GM18861 (cell line): ENCODE measurements at regions not wholly inside any gene's neighbourhood (a gene's known extent, or its start where the extent isn't known, plus 50 kb on each side); places are given as distances from the start of the nearest gene placed in this dataset.

Source experiments
- ATAC-seq: cut with Tn5 transposase; IDR thresholded peaks from one replicate; pipeline ENCODE4 v1.9.1; 2021; ENCODE audit not compliant: unreplicated experiment

GRCh38 chr16:85173981-85174751 is 61.9 kb upstream of the CIBAR2 start:
- ATAC-seq = no peak

DNA sequence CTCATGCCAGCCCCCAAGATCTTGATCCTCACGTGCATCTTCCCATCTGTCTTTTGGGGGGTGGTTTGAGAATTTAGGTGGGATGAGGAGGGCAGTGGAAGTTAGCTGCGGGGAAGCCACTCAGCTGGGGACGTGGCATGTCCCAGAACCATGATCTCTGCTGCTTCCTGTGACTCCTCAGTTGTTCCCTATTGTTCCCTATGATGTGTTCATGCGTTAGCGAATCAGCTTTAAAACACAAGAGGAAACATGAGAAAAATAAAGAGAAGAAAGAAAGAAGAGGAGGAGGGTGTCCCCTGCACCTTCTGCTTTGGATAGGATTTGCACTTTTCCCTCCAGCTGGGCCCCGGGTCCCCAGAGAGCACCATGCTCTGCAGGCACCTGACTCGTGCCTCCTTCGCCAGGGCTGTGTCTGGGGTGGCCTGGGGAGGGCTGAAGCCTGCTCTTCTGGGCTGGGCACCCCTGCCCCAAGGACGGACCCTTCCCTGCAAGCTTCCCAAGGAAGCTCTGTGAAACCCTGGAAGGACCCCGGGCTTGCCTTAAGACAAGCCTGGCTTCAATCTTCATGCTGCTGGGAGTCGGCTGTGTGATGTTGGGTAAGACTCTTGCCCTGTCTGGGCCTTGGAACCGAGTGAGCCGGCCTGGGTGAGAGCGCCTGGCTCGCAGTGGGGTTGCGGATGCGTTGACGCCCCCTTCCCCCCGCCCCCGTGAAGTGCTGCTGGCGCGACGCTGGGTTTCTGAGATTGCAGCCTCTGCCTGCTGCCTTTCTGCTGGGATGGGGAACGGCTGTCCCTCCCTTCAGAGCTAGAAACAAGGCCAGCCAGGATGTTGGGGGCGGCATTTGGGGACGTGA is 62.8 kb upstream of the CIBAR2 start:
- no peak for ATAC-seq

GRCh38 chr16:85175724-85176233 is 63.5 kb upstream of the CIBAR2 start:
- ATAC-seq = no peak

GRCh38 chr16:85176541-85177447 is 64.5 kb upstream of the CIBAR2 start:
- no peak for ATAC-seq

DNA sequence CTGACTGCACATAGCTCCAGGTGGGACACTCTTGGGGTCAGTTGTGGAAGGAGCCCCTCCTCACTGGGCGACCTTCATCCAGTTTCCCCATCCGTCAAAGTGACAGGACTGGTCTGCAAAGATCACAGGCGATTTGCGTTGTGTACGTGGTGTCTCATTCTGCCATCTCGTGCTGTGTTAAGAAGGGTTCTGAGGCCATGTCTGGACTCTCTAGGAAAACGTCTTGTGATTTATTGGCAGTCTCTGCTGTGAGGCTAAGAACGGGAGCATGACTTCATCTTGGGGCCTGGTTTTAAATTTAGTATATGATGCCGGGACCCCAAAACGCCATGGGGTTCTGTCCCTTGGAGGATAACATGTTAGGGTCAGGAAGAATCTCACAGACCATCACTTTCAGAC is 65.2 kb upstream of the CIBAR2 start:
- ATAC-seq = no peak

- no peak for ATAC-seq
These were observed 65.8 kb upstream of the CIBAR2 start for GRCh38 chr16:85178006-85178591.

DNA sequence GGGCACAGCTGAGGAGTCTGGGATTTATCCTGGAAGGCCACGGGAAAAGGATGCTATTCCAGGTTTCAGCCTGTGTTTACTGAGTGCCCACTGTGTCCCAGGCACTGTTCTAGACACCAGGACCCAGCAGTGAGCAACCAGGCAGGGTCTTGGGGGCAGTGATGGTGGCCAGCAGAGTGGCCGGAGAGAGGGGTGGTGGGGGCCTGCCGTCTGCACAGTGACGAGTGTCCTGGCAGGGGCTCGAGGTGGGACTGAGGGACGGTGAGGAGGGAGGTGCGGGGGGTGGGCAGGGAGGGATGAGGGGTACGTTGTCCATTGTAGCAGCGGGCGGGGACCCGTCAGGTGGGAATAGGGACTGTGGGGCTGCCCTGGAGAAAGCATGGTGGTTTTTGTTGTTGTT is 66.3 kb upstream of the CIBAR2 start:
- ATAC-seq = no peak

DNA sequence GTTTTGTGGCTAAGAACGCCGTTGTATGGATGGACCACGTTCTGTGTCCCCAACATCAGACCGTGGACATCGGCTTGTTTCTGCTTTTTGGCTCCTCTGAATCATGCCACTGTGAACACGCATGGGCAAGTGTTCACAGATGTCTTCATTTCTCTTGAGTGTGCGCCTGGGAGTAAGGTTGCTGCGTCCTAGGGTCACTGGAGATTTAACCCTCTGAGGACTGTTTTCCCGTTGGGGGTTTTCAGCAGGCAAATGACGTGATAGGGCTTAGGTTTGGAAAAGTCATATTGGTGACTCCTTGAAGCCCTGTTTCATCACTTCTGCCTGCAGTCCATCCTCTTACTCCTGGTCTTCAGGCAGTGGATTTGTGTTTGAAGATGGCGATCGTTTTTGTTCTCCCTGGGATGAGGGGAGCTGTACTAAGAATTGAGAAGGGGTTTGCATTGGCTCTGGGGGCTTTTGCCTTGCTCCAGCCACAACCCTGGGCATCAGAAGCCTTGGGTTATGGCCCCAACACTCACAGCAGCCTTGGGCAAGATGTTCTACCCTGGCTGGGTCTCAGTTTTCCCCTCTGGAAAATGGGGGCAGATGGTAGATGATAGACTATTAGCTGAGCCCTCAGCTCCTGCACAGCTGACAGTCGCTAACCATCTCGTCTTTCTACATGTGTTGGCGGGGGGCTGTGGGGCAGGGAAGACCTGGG is 67.2 kb upstream of the CIBAR2 start:
- ATAC-seq = no peak

DNA sequence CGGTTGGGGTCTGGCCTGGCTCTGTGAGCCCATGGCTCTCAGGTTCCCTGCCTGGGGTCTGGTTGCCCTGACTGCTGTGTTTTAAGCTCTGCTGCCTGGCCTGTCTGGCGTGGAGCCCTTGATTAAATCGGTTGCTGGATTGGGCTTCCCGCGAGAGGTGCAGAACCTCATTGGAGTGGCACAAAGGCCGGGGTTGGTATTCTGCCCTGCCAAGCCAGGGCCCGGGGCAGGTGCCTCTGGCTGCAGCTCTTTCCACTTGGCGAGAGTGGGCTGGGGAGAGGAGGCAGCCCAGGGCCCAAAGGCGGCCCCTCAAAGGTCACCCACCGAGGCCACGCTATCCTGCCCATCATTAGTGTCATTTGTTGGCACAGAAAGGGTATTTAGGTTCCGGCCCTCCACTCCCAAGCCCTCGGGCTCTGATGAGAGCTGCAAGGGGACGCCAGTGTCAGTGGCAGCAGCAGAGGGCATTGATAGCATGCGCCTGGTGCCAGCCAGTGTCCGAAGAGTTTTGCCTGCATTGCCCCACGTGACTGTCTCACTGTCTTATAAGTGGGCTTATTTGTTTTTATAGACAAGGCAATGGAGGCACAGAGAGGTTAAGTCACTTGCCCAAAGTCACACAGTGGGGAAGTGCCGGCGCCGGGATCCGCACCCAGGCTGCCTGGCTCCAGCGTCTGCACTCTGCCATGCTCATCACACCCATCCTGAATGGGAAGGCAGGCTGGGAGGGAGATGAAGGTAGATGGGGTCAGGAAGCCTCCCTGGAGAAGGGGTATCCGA is 68.0 kb upstream of the CIBAR2 start:
- ATAC-seq = no peak

DNA sequence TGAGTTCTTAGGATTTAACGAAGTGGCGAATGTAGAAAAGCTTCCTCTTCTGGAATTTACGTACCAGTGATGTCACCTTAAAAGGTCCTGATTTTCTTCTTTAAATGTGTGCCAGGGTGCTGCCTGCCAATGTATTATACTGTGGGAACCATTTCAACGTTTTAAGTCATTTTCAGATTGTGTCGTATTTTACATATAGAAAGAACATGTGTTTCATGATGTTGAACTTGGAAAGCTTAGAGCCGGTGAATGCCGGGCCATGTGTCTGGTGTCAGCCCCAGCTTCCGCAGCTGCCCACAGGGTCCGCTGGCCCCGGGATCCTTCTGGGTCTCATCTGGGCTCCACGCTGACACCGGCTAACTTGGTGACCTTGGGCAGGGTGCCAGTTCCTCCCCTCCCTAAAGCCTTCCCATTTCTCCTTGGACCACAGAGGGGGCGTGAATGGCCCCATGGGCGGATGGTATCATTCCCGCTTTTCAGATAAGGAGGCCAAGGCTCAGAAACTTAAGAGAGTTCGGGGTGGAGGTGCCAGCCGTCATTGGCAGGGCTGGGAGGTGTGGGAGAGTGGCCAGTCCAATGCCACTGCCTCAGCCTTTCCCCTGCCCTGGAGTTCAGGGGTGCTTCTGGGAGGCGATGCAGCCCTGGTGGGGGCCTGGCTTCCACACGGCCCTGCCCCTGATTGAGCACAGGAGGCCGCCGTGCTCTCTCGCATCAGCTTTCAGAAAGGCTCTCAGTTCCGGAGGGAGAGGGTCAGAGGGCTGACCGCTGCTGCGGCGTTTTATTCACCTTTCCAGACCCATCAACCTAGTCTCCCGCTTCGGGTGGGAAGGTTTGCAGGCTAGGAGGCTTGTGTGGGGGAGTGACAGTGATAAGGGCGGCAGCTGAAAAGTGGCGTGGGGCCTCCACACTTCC is 68.8 kb upstream of the CIBAR2 start:
- no peak for ATAC-seq

DNA sequence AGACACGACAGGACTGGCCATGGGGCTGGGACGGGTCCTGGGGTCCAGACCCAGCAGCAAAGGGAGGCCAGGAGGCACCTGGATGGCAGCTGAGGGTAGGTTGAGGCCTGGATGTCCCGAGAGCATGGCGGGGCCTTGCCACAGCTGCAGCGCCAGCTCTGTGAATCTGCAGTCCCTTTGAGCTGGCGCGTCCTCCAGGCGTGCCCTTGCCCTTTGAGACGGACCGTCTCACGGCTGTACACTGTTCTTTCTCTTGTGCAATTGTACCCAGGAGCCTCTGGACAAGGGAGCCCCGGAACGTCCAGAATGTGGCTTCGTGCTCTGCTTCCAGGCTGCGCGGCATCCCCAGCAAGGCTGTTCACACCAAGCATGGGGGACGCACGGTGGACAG is 69.5 kb upstream of the CIBAR2 start:
- no peak for ATAC-seq

DNA sequence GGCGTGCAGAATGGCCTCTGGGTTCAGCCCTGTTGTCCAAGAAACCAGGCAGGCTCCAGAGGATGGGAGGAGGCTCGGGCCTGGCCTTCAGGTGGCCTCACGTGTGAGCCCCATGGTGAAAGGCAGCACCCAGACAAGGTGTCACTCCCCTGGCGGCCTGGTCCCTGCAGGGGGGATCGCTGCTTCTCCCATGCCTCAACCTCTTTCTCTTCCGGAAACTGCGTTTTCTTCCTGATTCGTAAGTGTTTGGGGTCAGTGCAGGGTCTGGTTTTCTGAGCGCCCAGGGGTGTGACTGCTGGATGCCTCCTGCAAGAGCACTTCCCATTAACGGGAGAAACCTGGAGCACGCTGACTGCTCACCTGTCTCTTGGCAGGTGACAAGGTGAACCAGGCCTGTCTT is 70.0 kb upstream of the CIBAR2 start:
- no peak for ATAC-seq

- ATAC-seq = no peak
These were observed 70.5 kb upstream of the CIBAR2 start for GRCh38 chr16:85182774-85183173.

DNA sequence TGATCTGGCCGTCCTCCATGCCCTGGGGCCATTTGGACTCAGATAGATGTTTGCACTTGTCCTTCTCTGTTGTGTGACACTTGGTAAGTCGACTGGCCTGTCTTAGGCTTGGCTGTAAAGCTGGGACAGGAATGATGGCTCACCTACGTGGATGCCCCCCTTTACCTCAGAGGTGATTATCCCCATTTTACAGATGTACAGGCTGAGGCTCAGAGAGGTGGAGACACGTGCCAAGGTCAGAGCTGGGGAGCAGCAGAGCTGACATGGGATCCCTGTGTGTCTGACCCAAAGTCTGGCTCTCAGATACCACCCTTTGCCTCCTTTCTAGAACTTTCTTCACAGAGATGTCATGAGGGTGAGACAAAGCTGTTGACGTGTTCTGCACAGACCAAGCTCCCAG is 71.3 kb upstream of the CIBAR2 start:
- ATAC-seq = no peak

- ATAC-seq = no peak
These were observed 72.1 kb upstream of the CIBAR2 start for GRCh38 chr16:85184404-85184803.

GRCh38 chr16:85185303-85186100 is 73.2 kb upstream of the CIBAR2 start:
- no peak for ATAC-seq

DNA sequence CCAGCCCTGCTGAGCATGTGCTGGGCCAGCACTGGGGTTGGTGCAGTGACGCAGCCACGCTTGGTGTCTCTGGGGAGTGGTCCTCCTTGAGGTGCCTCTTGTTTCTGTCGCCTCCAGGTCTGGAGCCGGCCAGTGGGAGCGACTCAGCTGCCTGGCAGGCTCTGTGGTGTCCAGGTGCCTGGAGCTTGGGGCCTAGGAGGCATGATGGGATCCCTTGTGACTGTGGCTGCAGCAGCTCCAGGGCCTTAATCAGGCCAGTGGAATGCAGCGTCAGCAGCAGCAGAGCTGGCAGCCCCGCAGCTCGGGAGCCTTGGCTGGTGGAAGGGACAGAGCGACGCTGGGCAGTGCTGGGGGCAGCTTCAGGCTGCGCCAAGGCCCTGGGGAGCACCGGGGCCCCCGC is 74.7 kb upstream of the CIBAR2 start:
- no peak for ATAC-seq

DNA sequence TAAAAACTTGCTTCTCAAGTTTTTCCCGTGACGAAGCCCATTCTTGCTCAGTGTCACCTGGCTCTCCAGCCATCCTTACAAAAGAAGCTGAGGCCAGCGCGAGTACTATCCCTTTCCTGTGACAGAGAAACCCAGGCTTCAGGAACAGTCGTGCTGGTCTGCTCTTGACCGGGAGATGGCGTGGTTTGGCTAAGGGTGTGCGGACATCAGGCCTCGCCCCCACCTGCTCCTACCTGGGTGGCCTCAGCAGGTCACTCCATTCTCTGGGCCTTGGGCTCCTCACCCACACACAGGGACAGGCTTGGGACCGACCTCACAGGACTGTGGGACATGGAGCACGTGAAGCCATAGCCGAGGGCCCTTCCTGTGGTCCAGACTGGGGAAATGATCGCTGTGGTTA is 75.2 kb upstream of the CIBAR2 start:
- ATAC-seq = no peak
